NCI-H748 (cell line): ENCODE measurements at regions not wholly inside any gene's neighbourhood (a gene's known extent, or its start where the extent isn't known, plus 50 kb on each side); places are given as distances from the start of the nearest gene placed in this dataset.
"Not testable (repeated sequence)": the region's sequence is repeated elsewhere in the genome, so short reads cannot be mapped to it uniquely, and the experiment has no call there.

Experiments used
- DNase-seq: peaks from one replicate; lab custom pipeline; 2025; ENCODE audit not compliant: unreplicated experiment; lab: John Stamatoyannopoulos, UW

DNA sequence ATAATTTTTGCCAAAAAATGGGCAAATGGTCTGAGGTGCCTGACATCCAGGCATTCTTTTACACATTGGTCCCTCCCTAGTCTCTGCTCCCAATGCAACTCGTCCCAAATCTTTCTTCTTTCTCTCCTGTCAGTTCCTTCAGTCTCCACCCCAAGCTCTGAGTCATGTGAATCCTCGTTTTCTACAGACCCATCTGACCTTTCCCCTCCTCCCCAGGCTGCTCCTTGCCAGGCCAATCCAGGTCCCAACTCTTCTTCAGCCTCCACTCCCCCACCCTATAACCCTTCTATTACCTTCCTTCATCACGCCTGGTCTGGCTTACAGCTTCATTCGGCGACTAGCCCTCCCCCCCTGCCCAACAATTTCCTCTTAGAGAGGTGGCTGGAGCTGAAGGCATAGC, 55.3 kb downstream of the BBS10 start:
- not testable (repeated sequence) for DNase-seq

GRCh38 chr12:76292305-76292704, 55.9 kb downstream of the BBS10 start:
- not testable (repeated sequence) for DNase-seq

DNA sequence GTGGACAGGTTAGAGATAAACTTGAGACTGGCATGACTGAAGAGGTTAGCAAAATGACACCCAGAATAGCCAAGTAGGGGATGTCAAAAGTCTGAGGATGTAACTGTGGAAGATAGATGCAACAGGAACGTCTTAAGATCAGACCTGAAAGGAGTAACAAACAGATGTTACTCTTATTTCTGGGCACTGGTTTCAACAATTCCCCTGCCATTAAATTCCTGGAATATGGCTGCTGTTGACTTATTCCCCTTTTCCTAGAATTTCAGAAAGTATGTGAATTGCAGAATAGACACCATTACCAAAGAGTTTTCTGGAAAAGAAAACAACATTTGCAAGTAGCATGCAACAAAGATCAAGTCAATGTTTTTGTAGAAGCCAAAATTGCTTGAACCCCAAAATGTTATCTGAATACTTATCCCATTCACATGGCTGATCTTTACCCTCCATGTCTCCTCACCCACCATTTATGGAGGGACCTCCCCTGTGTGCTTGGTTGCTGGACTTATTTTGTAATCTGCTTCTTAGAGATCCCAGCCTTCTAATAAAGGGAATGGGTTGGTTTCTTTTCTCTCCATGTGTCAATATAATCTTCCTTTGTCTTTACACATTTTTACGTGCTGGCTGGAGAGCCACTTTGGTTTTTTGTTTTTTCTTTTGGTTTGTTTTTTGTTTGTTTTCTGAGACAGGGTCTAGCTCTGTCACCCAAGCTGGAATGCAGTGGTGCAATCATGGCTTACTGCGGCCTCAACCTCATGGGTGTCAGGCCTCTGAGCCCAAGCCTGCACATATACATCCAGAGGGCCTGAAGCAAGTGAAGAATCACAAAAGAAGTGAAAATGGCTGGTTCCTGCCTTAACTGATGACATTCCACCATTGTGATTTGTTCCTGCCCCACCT, 57.0 kb downstream of the BBS10 start:
- no peak for DNase-seq

GRCh38 chr12:76288218-76288617, 60.0 kb downstream of the BBS10 start:
- DNase-seq = no peak

DNA sequence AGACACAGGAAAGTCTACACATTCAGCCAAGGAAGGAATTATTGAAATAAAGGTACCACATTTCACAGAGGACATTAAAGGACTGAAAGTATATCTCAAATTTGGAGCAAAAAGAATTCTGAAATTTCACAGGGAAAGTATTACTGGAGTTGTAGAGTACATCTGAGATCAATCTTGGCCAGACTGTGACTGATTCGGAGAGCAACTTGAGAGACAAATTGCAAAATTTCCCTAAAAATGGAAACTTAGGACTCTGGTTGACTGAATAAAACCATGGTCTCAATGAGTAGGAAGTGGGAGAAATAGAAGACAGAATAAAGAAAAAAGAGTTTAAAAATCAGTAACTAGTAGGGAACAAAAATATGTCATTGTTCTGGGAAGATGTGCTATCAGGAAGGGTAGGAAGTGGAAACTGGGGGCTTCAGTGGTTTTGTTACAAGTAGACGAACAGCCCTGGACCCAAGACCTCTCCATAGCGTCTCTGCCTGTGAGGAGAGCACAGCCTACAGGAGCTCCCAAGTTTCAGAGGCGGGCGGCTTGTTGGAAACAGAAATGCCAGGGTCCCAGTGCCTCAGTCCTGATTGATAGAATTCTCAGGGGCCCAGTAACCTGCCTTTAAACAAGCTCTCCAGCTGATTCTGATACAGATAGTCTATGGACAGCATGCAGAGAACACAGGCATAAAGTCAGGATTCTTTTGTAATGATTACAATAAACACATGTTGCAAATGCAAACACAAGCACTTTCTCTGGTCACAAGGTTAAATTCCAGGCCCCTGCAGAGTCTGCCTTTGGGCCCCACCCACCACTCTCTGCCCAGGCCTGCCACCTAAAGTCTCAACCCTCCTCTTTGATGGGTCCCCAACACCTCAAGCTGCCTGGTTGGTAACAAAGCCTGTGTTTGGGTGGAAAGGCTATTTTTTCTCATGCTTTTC, 63.1 kb downstream of the BBS10 start:
- DNase-seq = no peak

DNA sequence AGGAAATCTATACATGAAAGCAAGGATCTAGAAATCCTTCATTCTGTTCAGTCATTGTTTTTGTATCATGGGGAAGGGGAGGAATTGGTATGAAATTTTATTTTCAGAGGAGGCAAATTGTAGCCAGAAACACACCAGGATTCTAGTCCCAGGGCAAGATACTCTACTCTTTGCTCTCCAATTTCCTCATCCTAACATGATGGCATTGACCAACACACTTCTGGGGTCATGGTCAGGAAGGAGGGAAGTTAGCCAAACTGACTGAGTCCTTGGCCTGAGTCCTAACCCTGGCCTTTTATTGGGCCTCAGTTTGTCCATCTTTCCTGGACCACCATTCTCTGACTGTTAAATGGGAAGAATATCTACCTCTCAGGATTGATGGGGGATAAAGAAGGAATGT, 65.5 kb downstream of the BBS10 start:
- DNase-seq = no peak

DNA sequence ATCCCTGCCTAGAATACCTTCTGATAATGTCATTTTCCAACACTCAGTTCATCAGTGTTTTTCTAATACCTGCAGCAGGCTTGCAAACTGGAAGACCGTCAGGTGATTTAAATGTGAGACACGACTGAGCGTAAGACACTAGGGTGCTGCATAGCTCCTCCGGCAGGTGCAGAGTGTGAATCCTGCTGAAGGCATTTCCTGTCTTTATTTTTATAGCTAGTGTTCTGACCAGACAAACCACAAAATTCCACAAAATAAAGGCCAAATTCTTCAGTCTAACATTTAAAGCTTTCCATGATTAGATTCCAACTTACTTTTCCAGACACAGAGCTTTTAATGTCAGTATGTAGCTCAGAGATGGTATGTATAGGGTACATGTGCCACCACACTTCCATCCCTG, 70.7 kb downstream of the BBS10 start:
- DNase-seq = no peak

DNA sequence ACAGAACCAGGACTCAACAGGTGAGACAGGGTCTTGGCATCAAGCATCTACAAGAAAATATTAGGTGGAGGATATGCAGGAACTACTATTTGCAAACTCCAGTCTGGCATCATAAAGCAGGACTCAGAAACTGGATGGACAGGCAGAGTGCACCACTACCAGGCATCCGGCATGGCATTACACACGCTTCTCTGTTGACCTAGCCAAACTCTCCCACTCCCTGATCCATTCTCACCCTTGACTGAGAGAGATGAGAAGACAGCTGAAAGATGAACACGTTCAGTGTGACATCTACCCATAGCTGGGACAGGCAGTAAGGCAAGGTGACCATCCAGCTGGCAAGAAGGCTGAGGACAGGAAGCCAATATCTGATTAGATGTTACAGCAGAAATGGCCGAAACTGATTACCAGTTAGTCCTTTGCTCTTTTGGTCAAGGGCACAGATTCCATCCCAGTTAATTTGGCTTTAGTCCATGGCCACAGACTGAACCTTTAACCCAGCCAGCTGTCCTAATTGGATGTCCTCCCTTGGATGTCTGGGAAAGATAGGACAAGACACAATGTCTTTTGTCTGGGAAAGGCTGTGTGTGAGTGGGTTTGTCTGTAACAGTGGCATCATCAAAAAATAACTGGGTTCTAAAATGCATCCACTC, 71.6 kb downstream of the BBS10 start:
- DNase-seq = no peak

GRCh38 chr12:76275511-76276093, 72.6 kb downstream of the BBS10 start:
- DNase-seq = no peak

GRCh38 chr12:76274420-76275083, 73.7 kb downstream of the BBS10 start:
- DNase-seq = no peak

DNA sequence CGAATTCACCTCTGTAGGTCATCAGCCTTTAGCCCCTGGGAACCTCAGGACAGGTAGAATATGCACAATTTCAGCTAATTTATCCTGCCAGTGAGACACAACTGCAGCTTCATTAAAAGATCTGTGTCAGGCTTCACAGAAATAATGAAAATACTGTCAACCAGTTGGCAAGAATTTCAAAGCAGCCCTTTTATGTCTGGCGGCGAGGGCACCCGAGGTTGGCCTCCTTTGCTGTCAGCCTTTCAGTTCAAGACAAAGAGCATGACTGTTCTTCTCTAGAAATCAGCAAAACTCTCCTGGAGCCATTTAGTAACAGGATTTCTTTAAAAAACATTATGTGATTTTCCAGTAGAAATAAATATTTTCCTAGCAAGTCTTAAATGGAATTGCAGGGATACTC, 75.9 kb downstream of the BBS10 start:
- no peak for DNase-seq

- DNase-seq = no peak
These were observed 77.4 kb downstream of the BBS10 start for GRCh38 chr12:76270657-76271358.

DNA sequence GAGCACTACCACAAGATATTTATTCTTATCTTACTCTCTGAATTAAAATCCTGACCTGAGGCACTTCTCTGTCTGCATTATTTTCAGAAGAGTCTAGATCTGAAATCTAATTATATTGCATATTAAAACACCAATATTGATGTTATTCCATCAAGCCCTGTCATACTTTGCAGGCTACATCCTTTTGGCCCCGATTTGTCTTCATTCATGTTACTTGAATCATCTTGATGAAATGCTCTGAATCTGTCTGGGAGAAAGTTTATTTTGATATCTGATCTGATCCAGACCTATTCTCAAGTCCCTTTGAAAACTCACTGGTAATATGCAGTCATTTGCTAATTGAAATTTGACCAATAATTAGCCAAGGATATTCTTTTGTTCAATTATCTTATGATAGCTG, 79.9 kb downstream of the BBS10 start:
- DNase-seq = no peak

DNA sequence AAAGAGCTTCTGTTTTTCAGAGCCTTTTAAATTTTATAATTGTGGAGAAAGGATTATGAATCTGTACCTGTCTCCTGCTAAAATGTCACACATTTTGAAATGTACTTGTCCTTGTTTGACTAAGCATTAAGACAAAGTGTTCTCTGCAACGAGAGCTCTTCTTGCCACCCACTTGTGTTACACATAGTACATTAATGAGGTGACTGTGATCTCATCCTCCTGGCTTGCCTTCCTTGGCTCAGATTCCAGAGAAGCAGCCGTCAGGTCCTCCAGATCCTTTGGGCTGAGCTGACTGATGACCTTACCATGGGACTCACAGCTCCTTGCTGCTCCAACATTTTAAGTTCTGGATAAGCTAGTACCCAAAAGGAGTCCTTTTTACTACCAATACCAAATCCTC, 81.4 kb downstream of the BBS10 start:
- DNase-seq = no peak

- DNase-seq = no peak
These were observed 82.6 kb downstream of the BBS10 start for GRCh38 chr12:76265424-76266180.

- DNase-seq = no peak
These were observed 83.6 kb downstream of the BBS10 start for GRCh38 chr12:76264611-76265012.

DNA sequence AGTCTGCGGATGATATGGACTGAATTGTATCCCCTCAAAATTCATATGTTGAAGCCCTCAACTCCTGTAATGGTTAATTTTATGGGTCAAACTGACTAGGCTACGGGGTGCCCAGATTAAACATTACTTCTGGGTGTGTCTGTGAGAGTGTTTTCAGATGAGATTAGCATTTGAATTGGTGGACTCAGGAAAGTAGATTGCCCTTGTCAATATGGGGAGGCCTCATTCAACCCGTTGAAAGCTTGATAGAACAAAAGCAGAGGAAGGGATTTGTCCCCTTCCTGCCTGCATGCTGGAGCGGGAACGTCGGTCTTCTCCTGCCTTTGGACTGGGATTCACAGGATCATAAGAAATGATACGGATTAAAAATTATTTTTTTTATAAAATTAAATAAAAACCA, 84.5 kb downstream of the BBS10 start:
- no peak for DNase-seq

DNA sequence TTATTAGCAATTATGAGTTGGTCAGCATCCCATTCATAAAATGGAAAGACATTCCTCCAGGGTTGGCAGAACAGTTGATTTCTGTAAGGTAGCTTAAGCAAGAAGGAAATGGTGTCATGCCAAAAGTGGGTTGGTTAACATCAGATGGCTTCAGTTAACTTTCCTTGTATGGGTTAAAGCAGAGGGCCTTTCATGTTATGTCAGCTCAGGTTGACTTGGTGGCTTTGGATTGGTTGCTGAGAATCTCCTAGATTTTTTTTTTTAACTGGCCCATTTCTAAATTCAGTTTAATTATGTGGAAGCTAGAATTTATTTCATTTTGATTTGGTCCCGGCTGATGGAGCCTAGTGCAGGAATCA, 87.8 kb downstream of the BBS10 start:
- DNase-seq = no peak

DNA sequence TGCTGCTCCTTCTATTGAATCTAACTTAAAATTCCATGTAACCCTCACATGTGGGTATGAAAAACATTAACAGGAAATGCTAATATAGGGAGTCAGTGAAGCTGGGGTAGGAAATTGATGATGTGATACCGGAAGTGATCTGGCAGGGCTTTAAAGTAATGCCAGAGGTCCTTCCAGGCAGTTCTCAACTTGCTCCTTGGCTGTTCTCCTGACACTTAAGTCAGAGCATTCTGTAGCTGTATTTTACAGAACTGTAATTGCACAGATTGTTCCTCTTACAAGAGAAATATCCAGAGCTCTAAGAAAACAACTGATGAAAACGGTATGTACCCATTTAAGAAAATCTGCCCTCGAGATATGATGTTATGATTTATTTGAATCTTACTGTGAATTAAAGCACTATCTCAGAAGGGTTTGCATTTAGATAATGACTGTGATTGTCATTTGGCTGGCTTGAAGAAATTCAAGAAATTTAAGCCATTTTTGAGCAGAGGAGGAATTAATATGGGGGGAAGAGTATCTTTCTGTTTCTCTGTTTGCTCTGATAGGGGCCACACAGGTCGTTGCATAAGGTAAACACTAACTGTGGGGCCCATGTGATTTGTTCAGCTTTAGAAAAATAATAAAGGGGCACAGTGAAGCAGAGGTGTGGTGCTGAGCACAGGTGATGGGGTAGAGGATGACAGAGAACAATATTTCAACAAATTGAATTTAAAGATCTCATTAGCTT, 88.4 kb downstream of the BBS10 start:
- DNase-seq = no peak
